ENCODE measurements at regions not wholly inside any gene's neighbourhood (a gene's known extent, or its start where the extent isn't known, plus 50 kb on each side); places are given as distances from the start of the nearest gene placed in this dataset.

GRCh38 chr18:75621818-75622217, 194.3 kb upstream of the SMIM21 start:
- TF ChIP-seq CTCF (IDR thresholded peaks at IDR 0.05) (no peak), EP300 (IDR thresholded peaks at IDR 0.05) (no peak), POLR2A (IDR thresholded peaks at IDR 0.05) (no peak), POLR2AphosphoS5 (IDR thresholded peaks at IDR 0.05) (no peak)

Data from suprapubic skin (tissue), 4 donors.